HepG2 (cell line): ENCODE measurements at regions not wholly inside any gene's neighbourhood (a gene's known extent, or its start where the extent isn't known, plus 50 kb on each side); places are given as distances from the start of the nearest gene placed in this dataset.
A peak's percentile ranks its signal among the peaks of the same experiment; 100 is the strongest.

Experiments
- ATAC-seq: fragments of 200-7000 bp; cut with Tn5 transposase; 3 replicates; pipeline ENCODE4 v1.9.1; 2020; ENCODE audit warnings: mild to moderate bottlenecking, moderate library complexity
- BruUV-seq: library from RNA; stranded (reverse); fragments of 400-500 nt; replicated peaks from 2 replicates; lab custom pipeline; 2021; lab: Mats Ljungman, UMichigan
- CTCF ChIA-PET: fragments of 300-600 bp; formaldehyde crosslinking; extraction: SDS; loops from one replicate; lab custom pipeline; 2021; ENCODE audit warnings: low total read pairs, inconsistent platforms, low intra/inter-chr PET ratio; lab: Yijun Ruan, JAX
- POLR2A ChIA-PET: fragments of 350-600 bp; sonication (Branson Sonifier 250); formaldehyde crosslinking; loops from one replicate; lab custom pipeline; 2020; ENCODE audit warnings: antibody characterized with exemption, inconsistent platforms; lab: Yijun Ruan, JAX
- DNase-seq: peaks from one replicate; pipeline ENCODE4 v3.0.0-alpha.2; 2015; ENCODE audit warnings: low spot score
- FAIRE-seq: peaks from 3 replicates; lab custom pipeline; 2011; peaks lifted over from hg19 to GRCh38; lab: Jason Lieb, UNC
- H2AFZ ChIP-seq: one replicate; pipeline ENCODE4 v1.6.1; 2011; ENCODE audit warnings: low read length, inconsistent platforms
- H3K27ac ChIP-seq: fragments of 300-600 bp; 3 replicates; pipeline ENCODE4 v1.8.0; 2011; ENCODE audit warnings: mixed run types, mild to moderate bottlenecking, mixed read lengths, low read length, inconsistent platforms; ENCODE audit not compliant: insufficient read depth; ENCODE audit errors: extremely low read length
- H3K27me3 ChIP-seq, 2 experiments: fragments of 200-600 bp in 1 of 2; 2 replicates in 1 of 2; 3 replicates in 1 of 2; pipeline versions ENCODE4 v1.6.0 to v1.8.0; 2011; ENCODE audit warnings: low read length in 2 of 2, mild to moderate bottlenecking in 2 of 2, moderate library complexity in 2 of 2, inconsistent platforms in 1 of 2; ENCODE audit not compliant: insufficient read depth in 2 of 2, control insufficient read depth in 1 of 2
- H3K36me3 ChIP-seq, 2 experiments: fragments of 200-600 bp in 1 of 2; replicated peaks in 1 of 2; 2 replicates in 1 of 2; 3 replicates in 1 of 2; pipeline versions ENCODE4 v1.5.1 to v1.8.0; 2011; ENCODE audit warnings: low read length in 2 of 2, inconsistent platforms in 1 of 2; ENCODE audit not compliant: insufficient read depth in 2 of 2, control insufficient read depth in 1 of 2
- H3K4me1 ChIP-seq: 2 replicates; pipeline ENCODE4 v1.5.1; 2012; ENCODE audit warnings: low read length, inconsistent platforms; ENCODE audit not compliant: insufficient read depth
- H3K4me2 ChIP-seq: 2 replicates; pipeline ENCODE4 v1.6.0; 2011; ENCODE audit warnings: low read depth, low read length, inconsistent platforms
- H3K4me3 ChIP-seq, 3 experiments: fragments of 200-600 bp in 1 of 3; sonication (generic), shearing (Covaris generic) in 1 of 3; replicated peaks in 1 of 3; 2 replicates each; pipeline ENCODE4 v1.5.1; 2011 to 2016; ENCODE audit warnings: low read length in 3 of 3, inconsistent platforms in 2 of 3, low read depth in 2 of 3, mild to moderate bottlenecking in 2 of 3, control low read depth in 1 of 3, mixed read lengths in 1 of 3; ENCODE audit not compliant: insufficient read depth in 1 of 3
- H3K79me2 ChIP-seq: one replicate; pipeline ENCODE4 v1.6.1; 2011; ENCODE audit warnings: low read length, inconsistent platforms; ENCODE audit not compliant: insufficient read depth
- H3K9ac ChIP-seq: 2 replicates; pipeline ENCODE4 v1.6.0; 2011; ENCODE audit warnings: mild to moderate bottlenecking, low read depth, low read length, inconsistent platforms; ENCODE audit not compliant: insufficient read depth
- H3K9me3 ChIP-seq: 2 replicates; pipeline ENCODE4 v1.5.1; 2012; ENCODE audit warnings: mild to moderate bottlenecking, low read length
- H4K20me1 ChIP-seq: 2 replicates; pipeline ENCODE4 v1.6.0; 2011; ENCODE audit warnings: inconsistent platforms, mild to moderate bottlenecking, low read length, moderate library complexity; ENCODE audit not compliant: insufficient read depth
- HOXA7 ChIP-seq: sonication (generic); formaldehyde crosslinking; IDR thresholded peaks from 2 replicates; pipeline ENCODE4 v1.8.1; 2022; ENCODE audit warnings: mild to moderate bottlenecking, missing genetic modification reagents, moderate library complexity
- PAF1 ChIP-seq: IDR thresholded peaks from 2 replicates; pipeline ENCODE4 v1.6.1; 2016; ENCODE audit warnings: missing genetic modification reagents, missing compliant biosample characterization
- RFX1 ChIP-seq: fragments of 450-650 bp; IDR thresholded peaks from 2 replicates; pipeline ENCODE4 v1.6.1; 2017
- ZNF317 ChIP-seq: sonication (generic); formaldehyde crosslinking; IDR thresholded peaks from 2 replicates; pipeline ENCODE4 v1.5.0; 2020; ENCODE audit warnings: mild to moderate bottlenecking, missing genetic modification reagents
- ZNF446 ChIP-seq: sonication (generic); formaldehyde crosslinking; IDR thresholded peaks from 2 replicates; pipeline ENCODE4 v1.5.0; 2020; ENCODE audit warnings: mild to moderate bottlenecking, missing genetic modification reagents
- ZNF512 ChIP-seq: sonication (generic); formaldehyde crosslinking; IDR thresholded peaks from 2 replicates; pipeline ENCODE4 v1.4.0; 2020; ENCODE audit warnings: mild to moderate bottlenecking, missing genetic modification reagents
- ZNF597 ChIP-seq: sonication (generic); formaldehyde crosslinking; IDR thresholded peaks from 2 replicates; pipeline ENCODE4 v1.5.0; 2020; ENCODE audit warnings: missing genetic modification reagents
- ZNF768 ChIP-seq: sonication (generic); formaldehyde crosslinking; IDR thresholded peaks from 2 replicates; pipeline ENCODE4 v1.4.0; 2020; ENCODE audit warnings: missing genetic modification reagents
- WGBS: methylation state at CpG from one replicate; pipeline ENCODE4 v1.1.6; 2017; ENCODE audit warnings: low lambda C conversion rate; 5-methylcytosine and 5-hydroxymethylcytosine counted together
- in situ Hi-C: cut with HindIII; loops from 2 replicates; pipeline ENCODE4 v1.10.0; 2017; ENCODE audit warnings: low pct_unique_long_range_greater_than_20kb; ENCODE audit not compliant: extremely low pct_ligation_motif_present
- intact Hi-C: fragments of 100-400 bp; cut with micrococcal nuclease; formaldehyde crosslinking; loops from one replicate; pipeline ENCODE4 v1.10.0; 2022; ENCODE audit not compliant: unreplicated experiment
- TF ChIP-seq, protein P1 (sequence below), 2 experiments: sonication (generic) in 1 of 2; formaldehyde crosslinking in 1 of 2; IDR thresholded peaks; 2 replicates each; pipeline versions ENCODE4 v1.6.1 to v1.9.0; 2014 to 2022; ENCODE audit warnings: antibody characterized with exemption in 1 of 2, borderline replicate concordance in 1 of 2, inconsistent platforms in 1 of 2, low read depth in 1 of 2, missing genetic modification reagents in 1 of 2
- TF ChIP-seq, protein P2 (sequence below): IDR thresholded peaks from 2 replicates; pipeline ENCODE4 v1.6.1; 2012; ENCODE audit warnings: low read depth, low read length, improper control_type of control experiment

DNA sequence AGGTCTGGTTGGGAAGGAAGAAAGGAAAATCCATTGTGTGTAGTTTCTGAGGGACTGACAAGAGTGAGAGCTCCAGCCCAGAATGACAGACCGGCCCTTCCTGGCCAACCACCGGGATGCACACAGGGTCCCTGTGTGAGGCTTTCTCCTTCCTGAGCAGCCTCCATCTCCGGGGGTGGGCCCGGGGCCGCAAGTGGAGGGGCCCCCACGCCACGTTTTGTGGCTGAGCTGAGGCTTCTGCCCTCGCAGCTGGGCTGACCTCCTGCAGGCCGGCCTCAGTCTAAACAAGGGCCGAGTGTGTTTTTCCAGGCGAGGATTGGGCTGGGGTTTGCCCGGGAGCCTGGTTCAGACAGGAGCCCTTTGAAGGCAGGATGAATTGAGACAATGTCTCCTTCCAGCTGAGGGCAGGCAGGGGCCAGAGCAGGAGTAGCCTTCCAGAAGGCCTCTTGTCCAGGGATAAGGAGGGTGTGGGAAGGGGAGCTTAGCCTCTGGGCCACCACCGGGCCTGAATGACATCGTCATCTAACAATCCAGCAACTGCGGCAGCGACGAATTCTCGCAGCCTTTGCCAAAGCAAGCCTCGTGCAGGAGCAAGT, 96.5 kb upstream of the NCOR2 start (continued):
- TF ChIP-seq, protein P1, sequence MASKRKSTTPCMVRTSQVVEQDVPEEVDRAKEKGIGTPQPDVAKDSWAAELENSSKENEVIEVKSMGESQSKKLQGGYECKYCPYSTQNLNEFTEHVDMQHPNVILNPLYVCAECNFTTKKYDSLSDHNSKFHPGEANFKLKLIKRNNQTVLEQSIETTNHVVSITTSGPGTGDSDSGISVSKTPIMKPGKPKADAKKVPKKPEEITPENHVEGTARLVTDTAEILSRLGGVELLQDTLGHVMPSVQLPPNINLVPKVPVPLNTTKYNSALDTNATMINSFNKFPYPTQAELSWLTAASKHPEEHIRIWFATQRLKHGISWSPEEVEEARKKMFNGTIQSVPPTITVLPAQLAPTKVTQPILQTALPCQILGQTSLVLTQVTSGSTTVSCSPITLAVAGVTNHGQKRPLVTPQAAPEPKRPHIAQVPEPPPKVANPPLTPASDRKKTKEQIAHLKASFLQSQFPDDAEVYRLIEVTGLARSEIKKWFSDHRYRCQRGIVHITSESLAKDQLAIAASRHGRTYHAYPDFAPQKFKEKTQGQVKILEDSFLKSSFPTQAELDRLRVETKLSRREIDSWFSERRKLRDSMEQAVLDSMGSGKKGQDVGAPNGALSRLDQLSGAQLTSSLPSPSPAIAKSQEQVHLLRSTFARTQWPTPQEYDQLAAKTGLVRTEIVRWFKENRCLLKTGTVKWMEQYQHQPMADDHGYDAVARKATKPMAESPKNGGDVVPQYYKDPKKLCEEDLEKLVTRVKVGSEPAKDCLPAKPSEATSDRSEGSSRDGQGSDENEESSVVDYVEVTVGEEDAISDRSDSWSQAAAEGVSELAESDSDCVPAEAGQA (IDR thresholded peaks at IDR 0.05; ENCODE audit: low read depth) = no peak
- TF ChIP-seq, protein P1 (CRISPR knock-in tag; IDR thresholded peaks at IDR 0.05; ENCODE audit: borderline replicate concordance) = no peak
- no peak for TF ChIP-seq ZNF597 (CRISPR knock-in tag)

GRCh38 chr12:124663206-124663605, 95.8 kb upstream of the NCOR2 start:
- Histone ChIP-seq H3K4me3 (no peak overlapping the region), H3K9ac (no peak overlapping the region), H3K27ac (no peak overlapping the region), H3K27me3 (peaks cover 4 to 59% of the 10 kb centered on the region in 2 experiments; a peak in 4 of 5 replicates), H3K36me3 (no peaks in the 10 kb centered on the region), H4K20me1 (no peaks in the 10 kb centered on the region)
- ATAC-seq (no peak), FAIRE-seq (no peak)
- CTCF ChIA-PET = no interaction called here
- BruUV-seq = no TSS peak
- 12% methylated on average over 7 of the region's 7 CpGs for WGBS
- TF ChIP-seq, protein P2, sequence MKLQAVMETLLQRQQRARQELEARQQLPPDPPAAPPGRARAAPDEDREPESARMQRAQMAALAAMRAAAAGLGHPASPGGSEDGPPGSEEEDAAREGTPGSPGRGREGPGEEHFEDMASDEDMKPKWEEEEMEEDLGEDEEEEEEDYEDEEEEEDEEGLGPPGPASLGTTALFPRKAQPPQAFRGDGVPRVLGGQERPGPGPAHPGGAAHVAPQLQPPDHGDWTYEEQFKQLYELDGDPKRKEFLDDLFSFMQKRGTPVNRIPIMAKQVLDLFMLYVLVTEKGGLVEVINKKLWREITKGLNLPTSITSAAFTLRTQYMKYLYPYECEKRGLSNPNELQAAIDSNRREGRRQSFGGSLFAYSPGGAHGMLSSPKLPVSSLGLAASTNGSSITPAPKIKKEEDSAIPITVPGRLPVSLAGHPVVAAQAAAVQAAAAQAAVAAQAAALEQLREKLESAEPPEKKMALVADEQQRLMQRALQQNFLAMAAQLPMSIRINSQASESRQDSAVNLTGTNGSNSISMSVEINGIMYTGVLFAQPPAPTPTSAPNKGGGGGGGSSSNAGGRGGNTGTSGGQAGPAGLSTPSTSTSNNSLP = no peak
- TF ChIP-seq RFX1 (no peak), ZNF317 (no peak), ZNF446 (no peak), HOXA7 (CRISPR knock-in tag) (no peak), PAF1 (no peak), ZNF768 (CRISPR knock-in tag) (no peak), ZNF512 (CRISPR knock-in tag) (no peak)
- TF ChIP-seq, all 625 proteins: peak for 0
- Histone ChIP-seq H3K4me2 (no peak overlapping the region), H3K9me3 (0 out of 2 replicates have a peak, but pooled peaks cover 5% of the 10 kb centered on the region), H3K79me2 (no peaks in the 10 kb centered on the region), H2AFZ (no peak overlapping the region), H3K4me1 (peaks cover 17% of the 10 kb centered on the region)
- peak; percentile 54 for DNase-seq
- in situ Hi-C loops (no loop called here), intact Hi-C loops (no loop called here)
- POLR2A ChIA-PET = no interaction called here
